IMR-90 (cell line): ENCODE measurements at regions not wholly inside any gene's neighbourhood (a gene's known extent, or its start where the extent isn't known, plus 50 kb on each side); places are given as distances from the start of the nearest gene placed in this dataset.

ENCODE experiments used
- CEBPB ChIP-seq: IDR thresholded peaks from 2 replicates; pipeline ENCODE4 v1.6.1; 2012; ENCODE audit warnings: low read depth, low read length, improper control_type of control experiment
- CTCF ChIP-seq: conservative IDR thresholded peaks from 2 replicates; pipeline ENCODE4 v1.5.1; 2012; ENCODE audit warnings: mild to moderate bottlenecking, low read depth, low read length, improper control_type of control experiment
- RAD21 ChIP-seq: IDR thresholded peaks from 2 replicates; pipeline ENCODE4 v1.6.1; 2012; ENCODE audit warnings: low read length, improper control_type of control experiment

- TF ChIP-seq RAD21, result no peak
- TF ChIP-seq CTCF, result no peak
- TF ChIP-seq CEBPB, result no peak
Measured at GRCh38 chr14:35971965-35972630, 146.0 kb downstream of the BRMS1L start.
